HEK293T (cell line): ENCODE measurements at regions not wholly inside any gene's neighbourhood (a gene's known extent, or its start where the extent isn't known, plus 50 kb on each side); places are given as distances from the start of the nearest gene placed in this dataset.

Source experiments
- ARNT ChIP-seq: fragments of 450-650 bp; IDR thresholded peaks from 2 replicates; pipeline ENCODE4 v1.6.1; 2017; ENCODE audit warnings: mild to moderate bottlenecking
- BHLHE40 ChIP-seq: fragments of 450-650 bp; IDR thresholded peaks from 2 replicates; pipeline ENCODE4 v1.6.1; 2016; ENCODE audit warnings: mild to moderate bottlenecking, moderate library complexity, borderline replicate concordance
- ELF4 ChIP-seq: fragments of 450-650 bp; IDR thresholded peaks from 2 replicates; pipeline ENCODE4 v1.6.1; 2017; ENCODE audit warnings: antibody characterized with exemption
- FOXA1 ChIP-seq: fragments of 450-650 bp; IDR thresholded peaks from 2 replicates; pipeline ENCODE4 v1.6.1; 2016; ENCODE audit warnings: mild to moderate bottlenecking
- HDGF ChIP-seq: fragments of 450-650 bp; IDR thresholded peaks from 2 replicates; pipeline ENCODE4 v1.6.1; 2017; ENCODE audit warnings: antibody characterized with exemption, borderline replicate concordance
- L3MBTL2 ChIP-seq: fragments of 450-650 bp; conservative IDR thresholded peaks from 2 replicates; pipeline ENCODE4 v1.6.1; 2016; ENCODE audit warnings: mild to moderate bottlenecking
- LEF1 ChIP-seq: fragments of 450-650 bp; IDR thresholded peaks from 2 replicates; pipeline ENCODE4 v1.6.1; 2017; ENCODE audit warnings: mild to moderate bottlenecking, borderline replicate concordance
- NFRKB ChIP-seq: fragments of 450-650 bp; IDR thresholded peaks from 2 replicates; pipeline ENCODE4 v1.6.1; 2016; ENCODE audit warnings: mild to moderate bottlenecking, moderate library complexity
- SUZ12 ChIP-seq: fragments of 450-650 bp; IDR thresholded peaks from 2 replicates; pipeline ENCODE4 v1.6.1; 2016; ENCODE audit warnings: mild to moderate bottlenecking
- TARDBP ChIP-seq: fragments of 450-650 bp; IDR thresholded peaks from 2 replicates; pipeline ENCODE4 v1.6.1; 2016

- TF ChIP-seq L3MBTL2: no peak
- TF ChIP-seq ARNT: no peak
- TF ChIP-seq LEF1: no peak
- TF ChIP-seq BHLHE40: no peak
- TF ChIP-seq SUZ12: no peak
- no peak for TF ChIP-seq NFRKB
- no peak for TF ChIP-seq ELF4
- TF ChIP-seq HDGF: no peak
- no peak for TF ChIP-seq FOXA1
- TF ChIP-seq TARDBP: no peak
These were observed 123.2 kb downstream of the PDCD6IP start for GRCh38 chr3:33921608-33922007.
